K562 (cell line): ENCODE measurements at regions not wholly inside any gene's neighbourhood (a gene's known extent, or its start where the extent isn't known, plus 50 kb on each side); places are given as distances from the start of the nearest gene placed in this dataset.

Experiments used
- ATAC-seq: fragments of 200-7000 bp; cut with Tn5 transposase; 3 replicates; pipeline ENCODE4 v1.9.1; 2020; ENCODE audit warnings: moderate library complexity
- BruUV-seq: library from RNA; stranded (reverse); fragments of 400-500 nt; replicated peaks from 2 replicates; lab custom pipeline; 2021; lab: Mats Ljungman, UMichigan
- CTCF ChIA-PET: fragments of 300-600 bp; formaldehyde crosslinking; extraction: SDS; loops from one replicate; lab custom pipeline; 2021; ENCODE audit warnings: low intra/inter-chr PET ratio; lab: Yijun Ruan, JAX
- POLR2A ChIA-PET: fragments of 300-600, 350-650 bp; sonication (Branson Sonifier 250); formaldehyde crosslinking; extraction: SDS; loops from one replicate; lab custom pipeline; 2021; ENCODE audit warnings: antibody characterized with exemption, inconsistent platforms; lab: Yijun Ruan, JAX
- DNase-seq, 4 experiments: peaks; one replicate each; pipeline versions ENCODE4 v3.0.0 to v3.0.0-alpha.2; 2011 to 2018; ENCODE audit warnings: low spot score in 3 of 4, mixed read lengths in 3 of 4; ENCODE audit errors: extremely low read depth in 1 of 4
- FAIRE-seq: peaks from 2 replicates; lab custom pipeline; 2011; peaks lifted over from hg19 to GRCh38; lab: Jason Lieb, UNC
- H2AFZ ChIP-seq: 2 replicates; pipeline ENCODE4 v1.6.0; 2011; ENCODE audit warnings: low read depth, low read length, control low read depth, inconsistent platforms
- H3K27ac ChIP-seq: fragments of 200-600 bp; 3 replicates; pipeline ENCODE4 v1.8.0; 2011; ENCODE audit warnings: low read depth, mild to moderate bottlenecking, control low read depth, inconsistent platforms, low read length, moderate library complexity, mixed read lengths; ENCODE audit errors: extremely low read depth
- H3K27me3 ChIP-seq, 2 experiments: fragments of 300-600 bp in 1 of 2; 2 replicates in 1 of 2; 3 replicates in 1 of 2; pipeline versions ENCODE4 v1.6.0 to v1.8.0; 2011; ENCODE audit warnings: inconsistent platforms in 2 of 2, low read length in 2 of 2, mild to moderate bottlenecking in 1 of 2, mixed read lengths in 1 of 2, moderate library complexity in 1 of 2; ENCODE audit not compliant: control insufficient read depth in 2 of 2, insufficient read depth in 2 of 2
- H3K36me3 ChIP-seq: fragments of 300-600 bp; 3 replicates; pipeline ENCODE4 v1.8.0; 2011; ENCODE audit warnings: mild to moderate bottlenecking, low read length, inconsistent platforms; ENCODE audit not compliant: control insufficient read depth, insufficient read depth
- H3K4me1 ChIP-seq, 2 experiments: fragments of 200-600 bp in 1 of 2; replicated peaks in 1 of 2; 2 replicates in 1 of 2; 3 replicates in 1 of 2; pipeline versions ENCODE4 v1.5.1 to v1.8.0; 2011; ENCODE audit warnings: inconsistent platforms in 2 of 2, low read length in 2 of 2, mild to moderate bottlenecking in 1 of 2, mixed read lengths in 1 of 2, moderate library complexity in 1 of 2; ENCODE audit not compliant: control insufficient read depth in 2 of 2, insufficient read depth in 2 of 2
- H3K4me2 ChIP-seq: 2 replicates; pipeline ENCODE4 v1.6.1; 2011; ENCODE audit warnings: low read length, control low read depth, inconsistent platforms, mixed read lengths; ENCODE audit not compliant: insufficient read depth
- H3K4me3 ChIP-seq: fragments of 200-600 bp; sonication (generic), shearing (Covaris generic); 2 replicates; pipeline ENCODE4 v1.5.1; 2016; ENCODE audit warnings: control low read depth, inconsistent platforms
- H3K79me2 ChIP-seq: fragments of 200-600 bp; 3 replicates; pipeline ENCODE4 v1.8.0; 2011; ENCODE audit warnings: low read length, inconsistent platforms; ENCODE audit not compliant: control insufficient read depth, insufficient read depth
- H3K9ac ChIP-seq, 2 experiments: 2 replicates each; pipeline versions ENCODE4 v1.6.0 to v1.6.1; 2011; ENCODE audit warnings: low read depth in 2 of 2, low read length in 2 of 2, control low read depth in 1 of 2, inconsistent platforms in 1 of 2, mild to moderate bottlenecking in 1 of 2, mixed read lengths in 1 of 2; ENCODE audit not compliant: insufficient read depth in 1 of 2
- H3K9me1 ChIP-seq: one replicate; pipeline ENCODE4 v1.6.0; 2011; ENCODE audit warnings: inconsistent platforms, mild to moderate bottlenecking, low read length, moderate library complexity; ENCODE audit not compliant: control insufficient read depth, insufficient read depth
- H3K9me3 ChIP-seq: replicated peaks from 2 replicates; pipeline ENCODE4 v1.5.1; 2011; ENCODE audit warnings: low read depth, low read length, inconsistent platforms; ENCODE audit not compliant: control insufficient read depth, insufficient read depth
- H4K20me1 ChIP-seq: replicated peaks from 2 replicates; pipeline ENCODE4 v1.6.1; 2011; ENCODE audit warnings: low read length, inconsistent platforms, mixed read lengths; ENCODE audit not compliant: control insufficient read depth, insufficient read depth
- ATF3 ChIP-seq, 2 experiments: fragments of 450-650 bp in 1 of 2; sonication (generic) in 1 of 2; formaldehyde crosslinking in 1 of 2; IDR thresholded peaks in 1 of 2; conservative IDR thresholded peaks in 1 of 2; 2 replicates each; pipeline versions ENCODE4 v1.6.1 to v1.8.1; 2016 to 2023; ENCODE audit warnings: mild to moderate bottlenecking in 2 of 2, moderate library complexity in 2 of 2, inconsistent platforms in 1 of 2, missing genetic modification reagents in 1 of 2
- FIP1L1 ChIP-seq: fragments of 200-400 bp; formaldehyde crosslinking; IDR thresholded peaks from 2 replicates; pipeline ENCODE4 v1.6.1; 2018; ENCODE audit warnings: mild to moderate bottlenecking, low read depth, low read length; ENCODE audit not compliant: poor library complexity, severe bottlenecking
- FOXJ3 ChIP-seq: sonication (generic); formaldehyde crosslinking; IDR thresholded peaks from 2 replicates; pipeline ENCODE4 v1.4.0; 2020; ENCODE audit warnings: mild to moderate bottlenecking, missing genetic modification reagents
- HDAC1 ChIP-seq, 2 experiments: fragments of 450-650 bp; IDR thresholded peaks; 2 replicates each; pipeline ENCODE4 v1.6.1; 2016 to 2017; ENCODE audit warnings: inconsistent platforms in 1 of 2, mild to moderate bottlenecking in 1 of 2, moderate library complexity in 1 of 2
- KDM1A ChIP-seq, 2 experiments: fragments of 450-650 bp; IDR thresholded peaks; 2 replicates each; pipeline ENCODE4 v1.6.1; 2016; ENCODE audit warnings: mild to moderate bottlenecking in 2 of 2
- KDM5B ChIP-seq: fragments of 200-600 bp; sonication (generic); IDR thresholded peaks from 2 replicates; pipeline ENCODE4 v1.6.1; 2012; ENCODE audit warnings: low read depth, mild to moderate bottlenecking, moderate library complexity, low read length, control low read depth, inconsistent platforms; ENCODE audit not compliant: insufficient replicate concordance
- RB1 ChIP-seq: fragments of 450-650 bp; IDR thresholded peaks from 2 replicates; pipeline ENCODE4 v1.6.1; 2017; ENCODE audit warnings: low read depth, mild to moderate bottlenecking
- RBM22 ChIP-seq: fragments of 200-400 bp; formaldehyde crosslinking; IDR thresholded peaks from 2 replicates; pipeline ENCODE4 v1.6.1; 2018; ENCODE audit warnings: low read length, low read depth; ENCODE audit not compliant: poor library complexity, severe bottlenecking
- RCOR1 ChIP-seq, 2 experiments: IDR thresholded peaks; 2 replicates each; pipeline ENCODE4 v1.6.1; 2012; ENCODE audit warnings: low read depth in 2 of 2, low read length in 2 of 2, borderline replicate concordance in 1 of 2, improper control_type of control experiment in 1 of 2
- SIX5 ChIP-seq, 2 experiments: IDR thresholded peaks; 2 replicates each; pipeline ENCODE4 v1.6.1; 2011; ENCODE audit warnings: low read length in 2 of 2, borderline replicate concordance in 1 of 2, low read depth in 1 of 2, mild to moderate bottlenecking in 1 of 2, moderate library complexity in 1 of 2; ENCODE audit not compliant: insufficient read depth in 1 of 2
- ZNF23 ChIP-seq: fragments of 250-450 bp; sonication (Bioruptor Pico); IDR thresholded peaks from 2 replicates; pipeline ENCODE4 v1.4.0; 2020; ENCODE audit warnings: mild to moderate bottlenecking
- ZNF644 ChIP-seq: fragments of 200-800 bp; sonication (Bioruptor generic); IDR thresholded peaks from 2 replicates; pipeline ENCODE4 v1.6.1; 2016; ENCODE audit warnings: low read depth, missing genetic modification characterization, missing compliant biosample characterization
- ZNF785 ChIP-seq: fragments of 250-450 bp; sonication (Bioruptor Pico); IDR thresholded peaks from 2 replicates; pipeline ENCODE4 v1.4.0; 2020; ENCODE audit warnings: mild to moderate bottlenecking
- WGBS: fragments of 100-300 bp; shearing (Covaris generic); methylation state at CpG from one replicate; pipeline ENCODE4 v1.1.6; 2016; ENCODE audit warnings: low coverage, mixed read lengths; ENCODE audit not compliant: insufficient coverage; ENCODE audit errors: missing lambda C conversion rate; 5-methylcytosine and 5-hydroxymethylcytosine counted together
- in situ Hi-C: fragments of 300-500 bp; cut with MboI; formaldehyde crosslinking; loops from 4 replicates; pipeline ENCODE4 v1.15.0; 2018; ENCODE audit warnings: inconsistent platforms, mixed read lengths
- intact Hi-C: fragments of 100-400 bp; cut with micrococcal nuclease; formaldehyde crosslinking; loops from 2 replicates; pipeline ENCODE4 v1.14.2; 2022

GRCh38 chr22:49564054-49564453, 263.6 kb downstream of the BRD1 start:
- Histone ChIP-seq H3K27ac (no peak overlapping the region), H3K9me1 (no peaks in the 10 kb centered on the region), H3K27me3 (no peaks in the 10 kb centered on the region), H3K4me1 (peaks cover 0 to 8% of the 10 kb centered on the region in 2 experiments; a peak in 2 of 5 replicates), H3K36me3 (no peaks in the 10 kb centered on the region; the same call in 2 of the 3 replicates), H3K4me3 (no peak overlapping the region), H3K9me3 (no peaks in the 10 kb centered on the region), H3K4me2 (no peak overlapping the region), H2AFZ (no peak overlapping the region), H3K79me2 (peaks cover 41% of the 10 kb centered on the region), H4K20me1 (peaks cover 15% of the 10 kb centered on the region), H3K9ac (no peak overlapping the region)
- TF ChIP-seq RB1 (no peak), RCOR1 (IDR thresholded peaks at IDR 0.05; ENCODE audit: borderline replicate concordance in 1 of 2, low read depth in 2 of 2, low read length in 2 of 2) (no peak)
- in situ Hi-C loops (no loop called here), intact Hi-C loops (no loop called here)
- ChIA-PET CTCF (no interaction called here), POLR2A (no interaction called here)
- FAIRE-seq: no peak
- BruUV-seq: no TSS peak
- ATAC-seq: no peak
- DNase-seq: no peak
- 83% methylated on average over 2 of the region's 5 CpGs for WGBS

GRCh38 chr22:49562685-49563249, 264.9 kb downstream of the BRD1 start:
- DNase-seq: no peak
- ATAC-seq: no peak
- Histone ChIP-seq H3K4me3 (no peak overlapping the region), H3K4me2 (no peak overlapping the region), H3K9me1 (no peaks in the 10 kb centered on the region), H3K79me2 (peaks cover 46% of the 10 kb centered on the region), H3K27ac (no peak overlapping the region), H3K4me1 (peaks cover 0 to 8% of the 10 kb centered on the region in 2 experiments; a peak in 2 of 5 replicates), H4K20me1 (peaks cover 13% of the 10 kb centered on the region), H3K36me3 (peaks cover 4% of the 10 kb centered on the region; the same call in 1 of the 3 replicates), H3K27me3 (no peaks in the 10 kb centered on the region), H2AFZ (no peak overlapping the region), H3K9ac (no peak overlapping the region), H3K9me3 (no peaks in the 10 kb centered on the region)
- ChIA-PET POLR2A (no interaction called here), CTCF (no interaction called here)
- no TSS peak for BruUV-seq
- in situ Hi-C loops: no loop called here
- 86% methylated on average over 3 of the region's 4 CpGs for WGBS
- intact Hi-C loops: no loop called here
- no peak for FAIRE-seq
- TF ChIP-seq ATF3 (IDR thresholded peaks at IDR 0.05) (no peak), ATF3 (CRISPR knock-in tag; conservative IDR thresholded peaks at IDR 0.05) (no peak), ZNF785 (no peak), FIP1L1 (no peak), KDM1A (IDR thresholded peaks at IDR 0.05) (peak in 1 of 2 experiments; percentile 17; a peak in 1 of 4 replicates), SIX5 (IDR thresholded peaks at IDR 0.05; ENCODE audit: borderline replicate concordance in 1 of 2, insufficient read depth in 1 of 2, low read depth in 1 of 2, low read length in 2 of 2) (no peak), ZNF644 (no peak), FOXJ3 (CRISPR knock-in tag) (no peak), HDAC1 (IDR thresholded peaks at IDR 0.05) (peak in 1 of 2 experiments; percentile 26; a peak in 1 of 4 replicates), KDM5B (no peak), ZNF23 (no peak), RBM22 (no peak)
